Right lobe of liver (tissue), 4 donors: ENCODE measurements at regions not wholly inside any gene's neighbourhood (a gene's known extent, or its start where the extent isn't known, plus 50 kb on each side); places are given as distances from the start of the nearest gene placed in this dataset.

Experiments
- POLR2A ChIP-seq: fragments of 450-650 bp; IDR thresholded peaks from one replicate; pipeline ENCODE4 v1.6.1; 2017; ENCODE audit warnings: antibody characterized with exemption, mild to moderate bottlenecking
- TF ChIP-seq, protein P1 (sequence below), 4 donors: fragments of 200-600 bp in 3 of 4; fragments of 450-650 bp in 1 of 4; IDR thresholded peaks; one replicate each; pipeline versions ENCODE4 v1.5.1 to v1.8.0; 2016 to 2022; ENCODE audit warnings: antibody characterized with exemption in 4 of 4, mild to moderate bottlenecking in 2 of 4
- donor health status: DM: no; HTN: no; CAD: no.
- donor health status: DM: no; HTN: no; CAD: no.
- donor health status: DM: no; HTN: yes; CAD: no.

DNA sequence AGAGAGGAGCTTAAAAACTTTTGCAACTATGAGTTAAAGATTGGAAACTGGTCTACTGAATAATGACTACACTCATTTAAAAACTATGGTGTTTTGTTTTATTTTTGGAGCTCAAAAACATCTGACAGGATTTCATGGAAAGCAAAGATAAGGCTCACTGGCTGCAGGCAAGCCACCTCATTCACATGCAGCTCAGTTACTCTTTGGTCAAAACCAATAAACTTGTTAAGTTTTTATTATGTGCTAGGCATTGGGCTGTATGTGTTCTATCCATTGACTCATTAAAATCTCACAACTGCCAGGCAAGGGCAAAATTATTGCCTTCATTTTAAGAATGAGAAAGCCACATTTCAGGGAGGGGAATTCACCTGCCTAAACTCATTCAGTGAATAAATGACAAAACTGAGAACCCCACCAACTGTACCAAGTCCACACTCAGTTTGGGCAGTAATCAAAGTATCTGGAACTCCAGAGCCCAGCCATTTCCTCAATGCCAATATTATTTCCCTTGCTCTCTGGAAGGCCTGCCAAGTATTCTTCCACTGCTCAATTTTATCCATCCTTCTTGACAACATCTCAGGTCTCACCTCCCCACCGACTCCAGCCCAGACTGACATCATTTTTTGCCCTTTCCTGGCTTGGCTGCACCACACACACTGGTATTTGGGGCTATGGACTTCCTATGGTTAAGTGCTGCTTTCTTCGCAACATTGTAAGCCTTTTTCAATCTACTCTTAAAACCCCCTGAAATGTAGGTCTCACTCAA is 401.1 kb upstream of the NFIA start:
- TF ChIP-seq POLR2A: no peak
- TF ChIP-seq, protein P1, sequence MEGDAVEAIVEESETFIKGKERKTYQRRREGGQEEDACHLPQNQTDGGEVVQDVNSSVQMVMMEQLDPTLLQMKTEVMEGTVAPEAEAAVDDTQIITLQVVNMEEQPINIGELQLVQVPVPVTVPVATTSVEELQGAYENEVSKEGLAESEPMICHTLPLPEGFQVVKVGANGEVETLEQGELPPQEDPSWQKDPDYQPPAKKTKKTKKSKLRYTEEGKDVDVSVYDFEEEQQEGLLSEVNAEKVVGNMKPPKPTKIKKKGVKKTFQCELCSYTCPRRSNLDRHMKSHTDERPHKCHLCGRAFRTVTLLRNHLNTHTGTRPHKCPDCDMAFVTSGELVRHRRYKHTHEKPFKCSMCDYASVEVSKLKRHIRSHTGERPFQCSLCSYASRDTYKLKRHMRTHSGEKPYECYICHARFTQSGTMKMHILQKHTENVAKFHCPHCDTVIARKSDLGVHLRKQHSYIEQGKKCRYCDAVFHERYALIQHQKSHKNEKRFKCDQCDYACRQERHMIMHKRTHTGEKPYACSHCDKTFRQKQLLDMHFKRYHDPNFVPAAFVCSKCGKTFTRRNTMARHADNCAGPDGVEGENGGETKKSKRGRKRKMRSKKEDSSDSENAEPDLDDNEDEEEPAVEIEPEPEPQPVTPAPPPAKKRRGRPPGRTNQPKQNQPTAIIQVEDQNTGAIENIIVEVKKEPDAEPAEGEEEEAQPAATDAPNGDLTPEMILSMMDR (IDR thresholded peaks at IDR 0.05): no peak
